ENCODE measurements at regions not wholly inside any gene's neighbourhood (a gene's known extent, or its start where the extent isn't known, plus 50 kb on each side); places are given as distances from the start of the nearest gene placed in this dataset.
"Not testable (repeated sequence)": the region's sequence is repeated elsewhere in the genome, so short reads cannot be mapped to it uniquely, and the experiment has no call there.

DNA sequence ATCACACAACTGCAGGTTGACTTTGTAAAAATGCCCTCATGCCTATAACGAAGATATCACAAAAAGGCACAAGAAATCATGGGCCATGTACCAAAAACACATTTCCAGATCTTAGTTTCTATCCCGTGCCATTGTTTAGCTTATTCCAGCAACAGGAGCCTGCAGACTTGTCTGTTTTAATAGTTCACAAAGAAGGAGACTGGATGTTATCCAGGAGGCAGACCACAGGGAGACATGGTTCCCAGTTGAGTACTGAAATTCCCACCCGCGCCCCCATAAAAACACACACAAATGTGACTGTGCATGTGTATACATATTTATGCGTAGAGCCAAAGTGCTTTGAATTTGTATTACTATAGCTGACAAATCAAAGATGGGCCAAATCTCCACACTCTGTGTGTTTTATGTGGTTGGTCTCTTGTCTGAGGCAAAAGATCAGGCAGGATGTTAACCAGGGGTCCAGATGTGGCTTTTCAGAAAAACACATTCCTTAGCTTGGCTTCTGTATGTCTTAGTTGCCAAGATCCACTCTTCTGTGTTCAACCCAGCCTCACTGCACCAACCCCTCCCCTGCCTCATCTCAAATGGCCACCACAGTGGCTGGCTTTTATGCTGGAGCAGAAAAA lies 469.2 kb upstream of the DIPK2B start:
- DNase-seq: no peak

DNA sequence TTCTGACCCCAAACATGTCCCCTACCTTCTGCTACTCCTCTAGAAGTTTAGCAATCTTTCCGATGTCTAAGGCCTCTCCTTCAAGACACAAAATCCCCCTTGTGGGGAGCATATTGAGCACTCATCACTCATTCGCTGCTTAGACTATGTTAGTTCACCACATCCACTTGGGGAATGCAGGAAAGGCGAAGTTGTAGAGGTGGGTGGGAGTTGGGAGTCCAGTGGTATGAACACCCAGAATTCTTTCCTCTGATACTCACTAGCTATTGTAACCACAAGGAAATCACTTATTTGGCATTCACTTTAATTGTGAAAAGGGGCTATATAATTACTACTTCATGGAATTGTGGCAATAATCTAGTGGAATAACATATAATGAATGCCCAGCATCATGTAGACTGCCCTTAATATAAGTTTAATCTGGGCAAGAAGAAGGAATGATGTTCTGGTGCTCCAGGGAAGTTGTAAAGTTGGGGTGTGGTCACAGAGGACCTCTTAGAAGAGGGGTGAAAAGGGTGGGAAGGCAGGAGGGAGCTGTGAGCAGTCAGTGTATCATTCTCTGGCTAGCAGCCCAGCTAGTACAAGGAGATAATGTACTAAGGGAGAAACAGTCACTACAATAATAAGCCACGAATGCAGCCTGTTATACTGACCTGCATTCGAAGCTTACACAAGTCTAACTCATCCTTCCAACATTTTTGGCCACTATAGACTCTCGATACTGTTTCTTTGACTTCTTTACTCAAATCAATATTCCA lies 468.2 kb upstream of the DIPK2B start:
- DNase-seq: no peak

GRCh38 chrX:45667666-45668065 lies 467.0 kb upstream of the DIPK2B start:
- no peak for DNase-seq

GRCh38 chrX:45664727-45665290 lies 464.1 kb upstream of the DIPK2B start:
- no peak for DNase-seq

GRCh38 chrX:45660477-45660876 lies 459.8 kb upstream of the DIPK2B start:
- no peak for DNase-seq

- no peak for DNase-seq
These were observed 432.7 kb upstream of the DIPK2B start for GRCh38 chrX:45633419-45633818.

DNA sequence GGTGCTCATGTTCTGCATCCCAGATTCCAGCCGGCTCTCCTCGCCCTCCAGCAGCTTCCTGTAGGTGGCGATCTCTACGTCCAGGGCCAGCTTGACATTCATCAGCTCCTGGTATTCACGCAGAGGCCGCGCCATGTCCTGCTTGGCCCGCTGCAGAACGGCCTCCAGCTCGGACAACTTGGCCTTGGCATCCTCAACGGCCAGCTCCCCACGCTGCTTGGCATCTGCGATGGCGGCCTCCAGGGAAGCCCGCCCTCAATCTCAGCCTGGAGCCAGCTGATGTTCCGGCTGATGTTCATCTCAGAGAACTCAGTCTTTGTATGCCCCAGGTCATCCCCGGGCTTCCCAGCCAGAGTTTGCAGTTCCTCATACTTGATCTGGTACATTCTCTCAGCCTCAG lies 431.8 kb upstream of the DIPK2B start:
- no peak for DNase-seq

GRCh38 chrX:45630078-45630477 lies 429.4 kb upstream of the DIPK2B start:
- no peak for DNase-seq

DNA sequence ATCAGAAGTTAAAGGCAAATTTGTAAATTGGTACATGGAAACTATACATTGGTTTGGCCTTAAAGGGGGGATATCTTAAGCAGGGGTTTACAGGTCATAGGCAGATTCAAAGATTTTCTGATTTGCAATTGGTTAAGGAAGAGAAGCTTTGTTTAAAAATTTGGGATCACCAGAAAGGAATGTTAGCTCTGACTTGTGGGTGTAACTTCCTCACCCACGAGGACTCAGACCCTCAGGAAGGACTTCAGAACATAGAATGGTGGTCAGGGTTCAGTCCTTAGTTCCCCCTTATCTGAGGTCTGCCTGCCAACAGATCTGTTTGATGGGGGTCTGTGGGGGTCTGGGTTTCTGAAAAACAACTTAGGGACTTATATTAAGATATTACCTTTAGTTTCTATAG lies 427.4 kb upstream of the DIPK2B start:
- no peak for DNase-seq

- DNase-seq: no peak
These were observed 422.6 kb upstream of the DIPK2B start for GRCh38 chrX:45623266-45623665.

- DNase-seq: no peak
These were observed 421.9 kb upstream of the DIPK2B start for GRCh38 chrX:45622538-45622937.

GRCh38 chrX:45622042-45622423 lies 421.4 kb upstream of the DIPK2B start:
- DNase-seq: no peak

GRCh38 chrX:45621376-45622041 lies 420.8 kb upstream of the DIPK2B start:
- DNase-seq: no peak

DNA sequence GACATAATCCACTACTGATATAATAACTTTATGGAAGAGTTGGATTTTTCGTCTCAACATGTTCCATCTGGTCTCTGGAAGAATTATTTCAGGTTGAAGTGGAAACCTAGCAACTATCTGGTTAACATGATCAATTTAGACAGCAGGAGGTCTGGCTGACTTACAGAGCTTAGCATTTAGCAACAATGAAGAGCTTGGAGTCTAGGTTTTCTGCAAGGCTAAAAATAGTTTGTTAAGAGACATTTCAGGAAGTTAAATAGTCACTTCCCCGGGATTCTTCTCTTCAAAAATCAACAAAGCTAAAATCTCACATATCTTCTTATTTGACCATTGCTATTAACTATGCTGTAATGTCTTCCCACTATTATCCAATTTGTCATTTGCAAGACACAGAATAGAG lies 418.6 kb upstream of the DIPK2B start:
- DNase-seq: no peak

DNA sequence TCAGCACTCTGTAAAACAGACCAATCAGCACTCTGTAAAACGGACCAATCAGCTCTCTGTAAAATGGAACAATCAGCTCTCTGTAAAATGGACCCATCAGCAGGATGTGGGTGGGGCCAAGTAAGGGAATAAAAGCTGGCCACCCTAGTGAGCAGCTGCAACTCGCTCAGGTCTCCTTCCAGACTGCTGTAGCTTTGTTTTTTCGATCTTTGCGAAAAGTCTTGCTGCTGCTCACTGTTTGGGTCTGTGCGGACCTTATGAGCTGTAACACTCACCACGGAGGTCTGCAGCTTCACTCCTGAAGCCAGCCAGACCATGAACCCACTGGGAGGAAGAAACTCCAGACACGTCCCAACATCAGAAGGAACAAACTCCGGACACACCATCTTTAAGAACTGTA lies 414.9 kb upstream of the DIPK2B start:
- not testable (repeated sequence) for DNase-seq

GRCh38 chrX:45614853-45615252 lies 414.2 kb upstream of the DIPK2B start:
- DNase-seq: no peak

GRCh38 chrX:45602151-45602550 lies 401.5 kb upstream of the DIPK2B start:
- DNase-seq: no peak

DNA sequence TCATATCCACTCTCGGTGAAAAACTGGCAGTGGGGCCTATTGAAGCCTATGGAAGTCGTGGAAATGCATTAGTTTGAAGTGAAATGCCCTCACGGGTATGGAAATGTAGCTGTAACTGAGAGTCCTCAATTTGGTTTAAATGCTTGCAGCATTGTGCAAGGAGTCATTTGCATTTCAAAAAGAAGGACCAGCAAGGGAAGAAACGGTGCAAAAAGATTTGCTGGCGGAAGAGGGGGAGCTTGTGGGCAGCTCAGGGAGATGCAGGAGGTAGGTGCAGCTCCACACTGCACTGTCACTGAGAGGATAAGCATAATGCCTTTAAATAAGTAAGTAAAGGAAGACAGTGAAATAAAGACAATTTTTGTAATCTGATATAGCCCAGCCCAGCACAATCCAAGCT lies 400.4 kb upstream of the DIPK2B start:
- no peak for DNase-seq

DNA sequence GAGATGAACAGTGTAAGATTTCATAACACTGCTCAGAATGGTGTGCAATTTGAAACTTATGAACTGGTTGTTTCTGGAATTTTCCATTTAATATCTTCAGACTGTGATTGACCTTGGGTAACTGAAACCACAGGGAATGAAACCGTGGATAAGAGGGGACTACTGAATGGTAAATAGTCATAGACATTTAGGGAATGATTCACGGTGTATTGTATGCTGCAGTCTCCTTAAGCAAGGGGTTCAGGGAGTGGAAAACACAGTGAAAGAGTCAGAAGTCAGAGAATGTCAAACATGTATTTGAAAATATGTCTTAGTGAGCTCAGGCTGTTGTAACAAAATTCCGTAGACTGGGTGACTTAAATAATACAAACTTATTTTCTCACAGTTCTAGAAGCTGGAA lies 398.2 kb upstream of the DIPK2B start:
- no peak for DNase-seq

DNA sequence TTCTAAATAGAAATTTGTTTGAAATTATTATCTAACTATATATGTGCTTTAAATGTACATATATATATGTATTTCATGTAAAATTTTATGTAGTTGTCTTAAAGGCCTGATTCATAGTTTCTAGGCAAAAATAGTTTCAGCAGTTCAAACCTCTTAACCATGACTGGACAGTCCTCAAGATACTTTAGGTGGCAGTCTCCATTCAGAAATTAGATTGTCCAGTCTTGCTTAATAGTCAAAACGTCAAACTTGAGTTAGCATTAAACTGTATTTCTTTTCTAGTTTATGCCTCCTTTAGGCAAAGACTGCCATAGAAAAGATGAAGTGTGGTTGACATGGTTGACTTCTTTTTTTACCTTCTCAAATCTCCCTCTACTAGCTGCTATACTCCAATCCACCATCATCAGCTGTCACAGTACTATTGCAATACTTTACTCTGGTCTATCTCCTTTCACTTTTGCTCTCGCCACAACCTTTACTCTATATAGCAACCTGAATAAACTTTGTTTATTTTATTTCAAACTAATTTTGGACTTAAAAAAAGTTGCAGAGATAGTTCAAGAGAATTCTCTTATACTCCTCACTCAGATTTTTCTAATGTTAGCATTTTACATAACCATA lies 395.6 kb upstream of the DIPK2B start:
- no peak for DNase-seq

- no peak for DNase-seq
These were observed 391.4 kb upstream of the DIPK2B start for GRCh38 chrX:45592101-45592500.

- DNase-seq: no peak
These were observed 391.0 kb upstream of the DIPK2B start for GRCh38 chrX:45591650-45592049.

DNA sequence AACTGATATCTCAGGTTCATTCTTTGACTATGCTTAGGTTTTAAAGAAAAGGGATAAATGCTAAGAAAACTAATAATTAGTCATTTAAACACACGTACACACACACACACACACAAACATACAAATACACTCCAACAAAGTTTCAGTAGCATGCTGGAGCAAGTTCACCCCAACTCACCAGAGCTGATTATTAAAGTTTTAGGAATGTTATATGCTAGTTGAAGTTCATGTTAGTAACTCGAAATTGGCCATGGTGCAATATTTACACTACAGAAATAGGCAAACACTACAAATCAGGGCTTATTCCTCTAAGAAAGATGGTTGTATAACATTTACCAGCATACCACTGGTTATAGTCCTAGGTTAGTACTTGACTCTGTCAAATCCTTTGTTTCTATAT lies 384.0 kb upstream of the DIPK2B start:
- DNase-seq: no peak
